B cell (primary cell): ENCODE measurements at regions not wholly inside any gene's neighbourhood (a gene's known extent, or its start where the extent isn't known, plus 50 kb on each side); places are given as distances from the start of the nearest gene placed in this dataset.

ENCODE experiments used
- CTCF ChIP-seq: fragments of 200-600 bp; IDR thresholded peaks from one replicate; pipeline ENCODE4 v1.8.0; 2022; ENCODE audit warnings: antibody characterized with exemption, mild to moderate bottlenecking
- EZH2 ChIP-seq: IDR thresholded peaks from 2 replicates; pipeline ENCODE4 v1.6.1; 2012; ENCODE audit warnings: borderline replicate concordance, low read depth, mild to moderate bottlenecking, moderate library complexity, low read length; ENCODE audit not compliant: insufficient read depth, poor library complexity, severe bottlenecking

- no peak for TF ChIP-seq CTCF
- no peak for TF ChIP-seq EZH2
Observed at GRCh38 chr11:15871904-15872626, 484.3 kb downstream of the SOX6 start.
